ENCODE measurements at regions not wholly inside any gene's neighbourhood (a gene's known extent, or its start where the extent isn't known, plus 50 kb on each side); places are given as distances from the start of the nearest gene placed in this dataset.
"Not testable (repeated sequence)": the region's sequence is repeated elsewhere in the genome, so short reads cannot be mapped to it uniquely, and the experiment has no call there.

DNA sequence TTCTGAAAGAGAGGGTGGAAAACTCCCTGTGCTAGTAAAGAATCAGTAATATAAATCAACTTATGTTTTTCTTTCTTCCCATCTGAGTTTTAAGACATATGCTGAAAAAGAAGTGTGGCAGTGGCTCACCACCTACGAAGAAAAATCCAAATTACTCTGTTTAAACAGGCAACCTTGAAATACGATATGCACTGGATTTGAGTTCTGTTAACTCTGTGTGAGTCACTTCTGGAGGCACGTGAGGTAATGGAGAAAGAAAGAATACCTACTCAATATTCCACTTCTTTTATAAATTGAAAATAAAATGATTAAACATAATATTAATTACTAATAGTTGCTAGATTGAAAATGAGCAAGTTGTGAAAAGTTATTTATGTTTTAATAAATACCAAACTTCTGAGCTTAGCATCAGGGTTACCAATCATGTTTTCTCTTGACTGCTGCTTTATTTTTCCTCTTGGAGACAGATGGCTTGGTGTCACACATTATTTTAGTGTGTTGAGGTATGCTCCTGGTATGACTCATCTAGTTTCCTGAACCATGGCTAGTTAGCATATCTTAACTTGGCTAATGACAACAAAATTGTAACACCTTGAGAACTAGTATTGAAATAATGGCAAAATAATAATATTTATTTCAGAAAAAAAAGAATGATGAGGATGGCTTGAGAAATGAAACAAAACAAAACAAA is 1705.5 kb upstream of the PIK3C3 start:
- Histone ChIP-seq H3K9me2 (ENCODE audit: low read depth, low read length) (no peaks in the 10 kb centered on the region), H3F3A (ENCODE audit: insufficient read depth, low read length) (no peaks in the 10 kb centered on the region), H3K9ac (ENCODE audit: low read length) (no peak overlapping the region), H3K4me1 (ENCODE audit: insufficient read depth, low read length, severe bottlenecking) (no peaks in the 10 kb centered on the region), H3K27ac (ENCODE audit: low read depth, low read length, poor library complexity, severe bottlenecking) (no peak overlapping the region), H3K36me3 (ENCODE audit: insufficient read depth, low read length) (no peaks in the 10 kb centered on the region), H4K20me1 (ENCODE audit: insufficient read depth, low read length) (no peaks in the 10 kb centered on the region), H3K4me2 (ENCODE audit: low read length) (no peak overlapping the region), H2AFZ (ENCODE audit: low read length) (no peak overlapping the region), H3K9me3 (ENCODE audit: low read length) (no peaks in the 10 kb centered on the region), H3K79me2 (ENCODE audit: insufficient read depth, low read length) (no peaks in the 10 kb centered on the region), H3K27me3 (ENCODE audit: insufficient read depth, low read length) (no peaks in the 10 kb centered on the region), H3K4me3 (ENCODE audit: low read depth, low read length, poor library complexity, severe bottlenecking) (no peak overlapping the region)
- TF ChIP-seq EZH2 (IDR thresholded peaks at IDR 0.05; ENCODE audit: borderline replicate concordance, low read length) = no peak
- TF ChIP-seq, protein P1, sequence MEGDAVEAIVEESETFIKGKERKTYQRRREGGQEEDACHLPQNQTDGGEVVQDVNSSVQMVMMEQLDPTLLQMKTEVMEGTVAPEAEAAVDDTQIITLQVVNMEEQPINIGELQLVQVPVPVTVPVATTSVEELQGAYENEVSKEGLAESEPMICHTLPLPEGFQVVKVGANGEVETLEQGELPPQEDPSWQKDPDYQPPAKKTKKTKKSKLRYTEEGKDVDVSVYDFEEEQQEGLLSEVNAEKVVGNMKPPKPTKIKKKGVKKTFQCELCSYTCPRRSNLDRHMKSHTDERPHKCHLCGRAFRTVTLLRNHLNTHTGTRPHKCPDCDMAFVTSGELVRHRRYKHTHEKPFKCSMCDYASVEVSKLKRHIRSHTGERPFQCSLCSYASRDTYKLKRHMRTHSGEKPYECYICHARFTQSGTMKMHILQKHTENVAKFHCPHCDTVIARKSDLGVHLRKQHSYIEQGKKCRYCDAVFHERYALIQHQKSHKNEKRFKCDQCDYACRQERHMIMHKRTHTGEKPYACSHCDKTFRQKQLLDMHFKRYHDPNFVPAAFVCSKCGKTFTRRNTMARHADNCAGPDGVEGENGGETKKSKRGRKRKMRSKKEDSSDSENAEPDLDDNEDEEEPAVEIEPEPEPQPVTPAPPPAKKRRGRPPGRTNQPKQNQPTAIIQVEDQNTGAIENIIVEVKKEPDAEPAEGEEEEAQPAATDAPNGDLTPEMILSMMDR (IDR thresholded peaks at IDR 0.05; ENCODE audit: low read length) = no peak

DNA sequence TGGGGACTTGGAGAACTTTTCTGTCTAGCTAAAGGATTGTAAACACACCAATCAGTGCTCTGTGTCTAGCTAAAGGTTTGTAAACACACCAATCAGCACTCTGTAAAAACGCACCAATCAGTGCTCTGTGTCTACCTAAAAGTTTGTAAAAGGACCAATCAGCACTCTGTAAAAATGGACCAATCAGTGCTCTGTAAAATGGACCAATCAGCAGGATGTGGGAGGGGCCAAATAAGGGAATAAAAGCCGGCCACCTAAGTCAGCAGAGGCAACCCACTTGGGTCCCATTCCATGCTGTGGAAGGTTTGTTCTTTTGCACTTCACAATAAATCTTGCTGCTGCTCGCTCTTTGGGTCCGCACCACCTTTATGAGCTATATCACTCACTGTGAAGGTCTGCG is 1709.4 kb upstream of the PIK3C3 start:
- H3F3A ChIP-seq (ENCODE audit: insufficient read depth, low read length); H3K27me3 ChIP-seq (ENCODE audit: insufficient read depth, low read length); H3K9ac ChIP-seq (ENCODE audit: low read length); H3K9me2 ChIP-seq (ENCODE audit: low read depth, low read length); H3K4me2 ChIP-seq (ENCODE audit: low read length); H3K4me3 ChIP-seq (ENCODE audit: low read depth, low read length, poor library complexity, severe bottlenecking); H2AFZ ChIP-seq (ENCODE audit: low read length); H3K4me1 ChIP-seq (ENCODE audit: insufficient read depth, low read length, severe bottlenecking); H4K20me1 ChIP-seq (ENCODE audit: insufficient read depth, low read length); H3K9me3 ChIP-seq (ENCODE audit: low read length); H3K27ac ChIP-seq (ENCODE audit: low read depth, low read length, poor library complexity, severe bottlenecking); H3K36me3 ChIP-seq (ENCODE audit: insufficient read depth, low read length); H3K79me2 ChIP-seq (ENCODE audit: insufficient read depth, low read length): not testable (repeated sequence)

DNA sequence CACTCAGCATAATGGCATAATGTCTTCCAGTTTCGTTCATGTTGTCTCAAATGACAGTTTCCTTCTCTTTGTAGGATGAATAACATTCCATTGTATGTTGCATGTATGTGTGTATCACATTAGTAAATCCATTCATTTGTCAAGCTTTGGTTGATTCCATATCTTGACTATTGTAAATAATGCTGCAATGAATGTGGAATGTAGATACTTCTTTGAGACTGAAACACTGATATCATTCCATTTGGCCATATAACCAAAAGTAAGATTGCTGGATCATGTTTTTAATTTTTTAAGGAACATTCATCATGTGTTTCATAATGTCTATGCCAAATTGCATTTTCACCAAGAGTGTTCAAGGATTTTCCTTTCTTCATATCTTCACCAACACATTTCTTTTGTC is 1711.4 kb upstream of the PIK3C3 start:
- no peaks in the 10 kb centered on the region for H3K9me2 ChIP-seq (ENCODE audit: low read depth, low read length)
- TF ChIP-seq, protein P1 (IDR thresholded peaks at IDR 0.05; ENCODE audit: low read length) = no peak
- TF ChIP-seq EZH2 (IDR thresholded peaks at IDR 0.05; ENCODE audit: borderline replicate concordance, low read length) = no peak
- no peak overlapping the region for H3K4me2 ChIP-seq (ENCODE audit: low read length)
- no peak overlapping the region for H2AFZ ChIP-seq (ENCODE audit: low read length)
- H3K9ac ChIP-seq (ENCODE audit: low read length) = no peak overlapping the region
- H4K20me1 ChIP-seq (ENCODE audit: insufficient read depth, low read length) = no peaks in the 10 kb centered on the region
- no peaks in the 10 kb centered on the region for H3F3A ChIP-seq (ENCODE audit: insufficient read depth, low read length)
- H3K79me2 ChIP-seq (ENCODE audit: insufficient read depth, low read length) = no peaks in the 10 kb centered on the region
- H3K36me3 ChIP-seq (ENCODE audit: insufficient read depth, low read length) = no peaks in the 10 kb centered on the region
- H3K9me3 ChIP-seq (ENCODE audit: low read length) = no peaks in the 10 kb centered on the region
- no peak overlapping the region for H3K27ac ChIP-seq (ENCODE audit: low read depth, low read length, poor library complexity, severe bottlenecking)
- H3K4me1 ChIP-seq (ENCODE audit: insufficient read depth, low read length, severe bottlenecking) = no peaks in the 10 kb centered on the region
- no peaks in the 10 kb centered on the region for H3K27me3 ChIP-seq (ENCODE audit: insufficient read depth, low read length)
- no peak overlapping the region for H3K4me3 ChIP-seq (ENCODE audit: low read depth, low read length, poor library complexity, severe bottlenecking)

DNA sequence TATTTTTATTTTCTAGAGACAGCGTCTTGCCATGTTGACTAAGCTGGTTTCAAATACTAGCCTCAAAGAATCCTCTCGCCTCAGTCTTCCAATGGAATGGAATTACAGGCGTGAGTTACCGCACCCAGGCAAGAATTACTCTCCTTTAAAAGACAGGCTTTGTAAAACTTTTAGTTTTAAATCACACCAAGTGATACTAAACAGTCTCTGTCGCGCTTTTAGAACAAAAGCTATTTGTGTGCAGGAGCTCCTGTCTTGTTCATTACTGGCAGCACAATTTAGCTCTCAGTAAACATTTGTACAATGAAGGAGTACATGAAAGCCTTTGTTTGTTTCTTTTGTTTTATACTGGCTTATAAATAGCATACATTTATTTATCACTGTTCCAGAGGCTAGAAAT is 1719.2 kb upstream of the PIK3C3 start:
- no peaks in the 10 kb centered on the region for H4K20me1 ChIP-seq (ENCODE audit: insufficient read depth, low read length)
- H3K4me2 ChIP-seq (ENCODE audit: low read length) = no peak overlapping the region
- H2AFZ ChIP-seq (ENCODE audit: low read length) = no peak overlapping the region
- no peaks in the 10 kb centered on the region for H3K27me3 ChIP-seq (ENCODE audit: insufficient read depth, low read length)
- H3K9me3 ChIP-seq (ENCODE audit: low read length) = no peaks in the 10 kb centered on the region
- no peak overlapping the region for H3K9ac ChIP-seq (ENCODE audit: low read length)
- TF ChIP-seq, protein P1 (IDR thresholded peaks at IDR 0.05; ENCODE audit: low read length) = no peak
- TF ChIP-seq EZH2 (IDR thresholded peaks at IDR 0.05; ENCODE audit: borderline replicate concordance, low read length) = no peak
- H3K9me2 ChIP-seq (ENCODE audit: low read depth, low read length) = no peaks in the 10 kb centered on the region
- no peak overlapping the region for H3K4me3 ChIP-seq (ENCODE audit: low read depth, low read length, poor library complexity, severe bottlenecking)
- no peaks in the 10 kb centered on the region for H3K4me1 ChIP-seq (ENCODE audit: insufficient read depth, low read length, severe bottlenecking)
- no peaks in the 10 kb centered on the region for H3F3A ChIP-seq (ENCODE audit: insufficient read depth, low read length)
- H3K27ac ChIP-seq (ENCODE audit: low read depth, low read length, poor library complexity, severe bottlenecking) = no peak overlapping the region
- H3K79me2 ChIP-seq (ENCODE audit: insufficient read depth, low read length) = no peaks in the 10 kb centered on the region
- H3K36me3 ChIP-seq (ENCODE audit: insufficient read depth, low read length) = no peaks in the 10 kb centered on the region
